SK-N-DZ (cell line): ENCODE measurements at regions not wholly inside any gene's neighbourhood (a gene's known extent, or its start where the extent isn't known, plus 50 kb on each side); places are given as distances from the start of the nearest gene placed in this dataset.

ENCODE experiments used
- DNase-seq: peaks from one replicate; pipeline ENCODE4 v3.0.0-alpha.2; 2015; ENCODE audit warnings: low spot score

DNA sequence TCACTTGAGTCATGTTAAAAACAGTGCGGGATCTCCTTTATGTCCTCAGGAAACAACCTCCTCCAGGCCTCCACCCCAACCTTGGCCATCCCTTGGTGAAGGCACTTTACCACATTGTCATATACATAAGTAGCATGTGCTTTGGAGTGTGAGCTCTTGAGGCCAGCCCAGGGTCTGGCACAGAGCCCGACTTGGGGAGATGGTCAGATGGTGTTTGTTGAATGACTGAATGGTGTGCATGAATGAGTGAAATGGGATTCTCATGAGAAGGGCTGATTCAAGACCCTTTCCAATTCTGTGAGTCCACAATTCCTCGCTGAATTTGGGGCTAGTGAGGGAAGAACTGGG, 52.9 kb upstream of the DLK1 start:
- DNase-seq: no peak

DNA sequence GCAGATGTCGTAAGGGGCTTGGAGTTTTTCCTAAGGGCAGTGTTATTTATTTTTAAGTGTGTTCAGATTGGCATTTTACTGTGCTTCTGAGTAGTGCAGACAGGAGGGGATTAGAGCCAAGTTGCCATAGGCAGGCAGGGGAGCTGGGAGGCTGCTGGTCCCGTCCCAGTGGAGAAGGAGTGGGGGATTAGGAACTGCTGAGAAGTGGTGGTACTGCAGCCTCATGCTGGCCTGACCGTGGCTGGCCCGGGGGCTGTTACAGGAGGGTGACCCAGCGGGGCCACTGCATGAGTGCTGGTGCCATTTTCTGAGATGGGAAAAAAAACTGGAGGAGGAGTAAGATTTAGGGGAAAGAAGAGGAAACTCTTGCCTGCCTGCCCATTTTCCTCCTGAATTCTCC, 52.3 kb upstream of the DLK1 start:
- no peak for DNase-seq

DNA sequence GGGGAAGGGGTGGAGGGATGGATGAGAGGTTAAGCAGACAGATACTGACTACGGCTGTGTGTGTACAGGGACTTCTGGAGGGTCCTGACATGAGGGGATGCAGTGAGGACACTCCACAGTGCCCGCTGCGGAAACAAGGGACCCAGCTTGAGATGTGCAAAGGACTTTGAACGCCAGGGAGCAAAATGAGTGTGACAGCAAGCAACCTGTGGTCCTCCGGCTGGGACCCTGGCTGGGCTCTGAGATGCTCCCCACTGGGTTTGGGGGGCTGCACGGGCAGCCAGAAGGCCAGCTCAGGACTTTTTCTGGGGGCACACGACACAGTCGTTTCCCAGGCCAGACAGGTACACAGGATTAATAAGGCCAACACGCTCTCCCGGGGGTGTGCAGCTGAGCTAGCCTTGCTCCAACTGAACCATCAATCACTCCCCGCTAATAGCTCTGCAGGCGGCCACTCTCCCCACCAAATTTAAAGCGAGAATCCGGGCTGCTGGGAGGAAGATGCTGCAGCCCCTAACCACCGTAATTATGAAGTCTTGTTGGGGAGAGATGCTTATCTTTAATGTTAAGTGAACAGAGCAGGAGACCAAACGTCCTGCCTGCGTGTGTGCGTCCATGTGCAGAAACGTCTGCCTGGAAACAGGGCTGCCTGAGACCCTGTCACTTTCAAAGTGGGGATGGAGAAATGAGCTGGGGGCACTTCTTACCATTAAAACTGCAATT, 51.6 kb upstream of the DLK1 start:
- peak; percentile 80 for DNase-seq

DNA sequence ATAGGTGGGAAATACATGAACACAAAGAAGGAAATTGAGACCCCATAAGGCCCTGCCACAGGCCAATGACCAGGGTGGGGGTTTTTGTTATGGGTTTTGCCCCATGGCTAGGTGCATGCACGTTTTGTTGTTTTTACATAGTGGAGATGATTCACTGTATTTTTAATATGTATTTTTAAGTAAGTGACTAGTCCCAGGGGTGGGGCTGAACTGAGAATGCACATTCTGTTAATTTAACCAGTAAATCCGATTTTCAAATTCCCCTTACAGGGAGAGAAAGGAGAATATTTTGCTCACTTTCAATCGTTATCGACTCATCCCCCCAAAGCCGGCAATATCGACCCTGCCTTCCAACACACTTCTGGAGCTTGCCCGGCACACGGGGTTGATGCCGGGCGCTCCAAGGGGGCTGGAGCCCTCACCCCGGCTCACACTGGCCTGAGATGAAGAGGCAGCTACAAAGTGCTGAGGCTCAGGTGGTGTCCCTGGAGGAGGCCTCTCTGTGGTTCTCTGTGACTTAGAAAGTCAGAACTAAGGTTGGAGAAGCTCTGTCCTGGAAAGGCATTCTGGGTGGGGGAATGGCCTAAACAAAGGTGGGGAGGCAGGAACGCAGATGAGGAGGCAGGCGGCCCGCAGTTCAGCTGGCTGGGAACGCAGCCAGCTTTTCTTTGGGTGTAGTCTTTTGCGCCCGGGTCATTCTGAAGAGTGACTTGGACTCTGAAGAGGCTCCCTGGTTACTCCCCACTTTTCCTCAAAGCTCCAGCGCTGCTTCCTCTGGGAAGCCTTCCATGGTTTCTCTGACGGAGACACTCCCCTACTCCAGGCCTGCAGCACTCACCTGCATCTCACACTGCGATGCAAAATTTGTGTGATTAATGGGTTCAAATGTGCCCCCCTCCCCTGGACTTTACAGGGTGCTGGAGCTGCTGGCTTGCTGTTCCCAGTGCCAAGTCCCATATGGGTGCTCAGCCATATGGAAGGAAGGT, 50.7 kb upstream of the DLK1 start:
- DNase-seq: no peak
